Suprapubic skin (tissue), 4 donors: ENCODE measurements at regions not wholly inside any gene's neighbourhood (a gene's known extent, or its start where the extent isn't known, plus 50 kb on each side); places are given as distances from the start of the nearest gene placed in this dataset.
A peak's percentile ranks its signal among the peaks of the same experiment; 100 is the strongest.

Source experiments
- DNase-seq, 2 donors: peaks; one replicate each; pipeline ENCODE4 v3.0.0-alpha.2; 2019; ENCODE audit warnings: low spot score in 2 of 2
- H3K27ac ChIP-seq: fragments of 200-600 bp; sonication (generic); one replicate; pipeline ENCODE4 v1.5.1; 2019
- H3K27me3 ChIP-seq: fragments of 200-600 bp; sonication (generic); one replicate; pipeline ENCODE4 v1.5.1; 2019
- H3K36me3 ChIP-seq: fragments of 200-600 bp; sonication (generic); one replicate; pipeline ENCODE4 v1.5.1; 2019
- H3K4me1 ChIP-seq: fragments of 200-600 bp; sonication (generic); one replicate; pipeline ENCODE4 v1.5.1; 2019
- H3K4me3 ChIP-seq: fragments of 200-600 bp; sonication (generic); one replicate; pipeline ENCODE4 v1.5.1; 2019; ENCODE audit warnings: mild to moderate bottlenecking
- H3K9me3 ChIP-seq: fragments of 200-600 bp; sonication (generic); one replicate; pipeline ENCODE4 v1.5.1; 2019
- EP300 ChIP-seq: sonication (generic); formaldehyde crosslinking; IDR thresholded peaks from one replicate; pipeline ENCODE4 v1.6.1; 2017; ENCODE audit warnings: antibody characterized with exemption
- POLR2A ChIP-seq, 2 donors: fragments of 450-650 bp; IDR thresholded peaks; one replicate each; pipeline ENCODE4 v1.6.1; 2017; ENCODE audit warnings: antibody characterized with exemption in 2 of 2, mild to moderate bottlenecking in 2 of 2, moderate library complexity in 2 of 2
- POLR2AphosphoS5 ChIP-seq, 3 donors: sonication (generic); formaldehyde crosslinking; IDR thresholded peaks; one replicate each; pipeline ENCODE4 v1.6.1; 2017; ENCODE audit warnings: antibody characterized with exemption in 3 of 3
- WGBS: methylation state at CpG from one replicate; pipeline ENCODE4 v1.1.5; 2018; 5-methylcytosine and 5-hydroxymethylcytosine counted together
- TF ChIP-seq, protein P1 (sequence below), 2 donors: fragments of 200-600 bp in 1 of 2; fragments of 450-650 bp in 1 of 2; sonication (generic) in 1 of 2; IDR thresholded peaks; one replicate each; pipeline ENCODE4 v1.5.1; 2016 to 2019; ENCODE audit warnings: antibody characterized with exemption in 2 of 2, mild to moderate bottlenecking in 1 of 2, moderate library complexity in 1 of 2

DNA sequence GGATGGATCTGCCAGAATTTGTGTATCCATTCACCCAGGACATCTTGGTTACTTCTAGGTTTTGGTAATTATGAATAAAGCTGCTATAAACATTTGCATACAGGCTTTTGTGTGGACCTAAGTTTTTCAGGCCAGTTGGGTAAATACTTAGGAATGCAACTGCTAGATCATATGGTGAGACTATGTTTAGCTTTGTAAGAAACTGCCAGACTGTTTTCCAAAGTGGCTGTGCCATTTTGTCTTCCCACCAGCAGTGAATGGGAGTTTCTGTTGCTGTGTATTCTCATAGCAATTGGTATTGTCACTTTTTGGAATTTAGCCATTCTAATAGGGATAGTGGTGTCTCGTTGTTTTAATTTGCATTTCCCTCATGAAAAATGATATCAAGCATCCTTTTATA, 133.0 kb downstream of the KIF26A start:
- no peak overlapping the region for H3K4me3 ChIP-seq
- TF ChIP-seq, protein P1, sequence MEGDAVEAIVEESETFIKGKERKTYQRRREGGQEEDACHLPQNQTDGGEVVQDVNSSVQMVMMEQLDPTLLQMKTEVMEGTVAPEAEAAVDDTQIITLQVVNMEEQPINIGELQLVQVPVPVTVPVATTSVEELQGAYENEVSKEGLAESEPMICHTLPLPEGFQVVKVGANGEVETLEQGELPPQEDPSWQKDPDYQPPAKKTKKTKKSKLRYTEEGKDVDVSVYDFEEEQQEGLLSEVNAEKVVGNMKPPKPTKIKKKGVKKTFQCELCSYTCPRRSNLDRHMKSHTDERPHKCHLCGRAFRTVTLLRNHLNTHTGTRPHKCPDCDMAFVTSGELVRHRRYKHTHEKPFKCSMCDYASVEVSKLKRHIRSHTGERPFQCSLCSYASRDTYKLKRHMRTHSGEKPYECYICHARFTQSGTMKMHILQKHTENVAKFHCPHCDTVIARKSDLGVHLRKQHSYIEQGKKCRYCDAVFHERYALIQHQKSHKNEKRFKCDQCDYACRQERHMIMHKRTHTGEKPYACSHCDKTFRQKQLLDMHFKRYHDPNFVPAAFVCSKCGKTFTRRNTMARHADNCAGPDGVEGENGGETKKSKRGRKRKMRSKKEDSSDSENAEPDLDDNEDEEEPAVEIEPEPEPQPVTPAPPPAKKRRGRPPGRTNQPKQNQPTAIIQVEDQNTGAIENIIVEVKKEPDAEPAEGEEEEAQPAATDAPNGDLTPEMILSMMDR (IDR thresholded peaks at IDR 0.05): no peak
- TF ChIP-seq EP300 (no peak), POLR2AphosphoS5 (IDR thresholded peaks at IDR 0.05) (no peak), POLR2A (IDR thresholded peaks at IDR 0.05) (no peak)
- H3K36me3 ChIP-seq: no peaks in the 10 kb centered on the region
- H3K27ac ChIP-seq: no peak overlapping the region
- DNase-seq: no peak
- WGBS: 52% methylated on average over 1 of the region's 1 CpG
- H3K9me3 ChIP-seq: no peaks in the 10 kb centered on the region
- peaks cover 4% of the 10 kb centered on the region for H3K27me3 ChIP-seq
- H3K4me1 ChIP-seq: peaks cover 13% of the 10 kb centered on the region

DNA sequence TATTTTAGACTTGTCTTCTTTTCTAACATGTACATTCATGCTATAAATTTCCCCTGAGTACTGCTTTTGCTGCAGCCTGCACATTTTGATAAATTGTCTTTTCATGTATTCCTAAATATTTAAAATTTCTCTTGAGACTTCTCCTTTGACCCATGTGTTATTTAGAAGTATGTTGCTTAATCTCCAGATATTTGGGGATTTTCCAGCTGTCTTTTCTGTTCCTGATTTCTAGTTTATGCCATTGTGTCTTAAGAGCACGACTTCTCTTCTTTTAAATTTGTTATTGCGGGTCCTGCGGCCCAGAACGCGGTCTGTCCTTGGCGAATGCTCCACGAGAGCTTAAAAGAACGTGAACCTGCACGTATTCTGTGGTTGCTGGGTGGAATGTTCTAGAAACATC, 136.4 kb downstream of the KIF26A start:
- no peaks in the 10 kb centered on the region for H3K36me3 ChIP-seq
- no peak overlapping the region for H3K4me3 ChIP-seq
- TF ChIP-seq EP300: no peak
- TF ChIP-seq POLR2A (IDR thresholded peaks at IDR 0.05): no peak
- TF ChIP-seq, protein P1 (IDR thresholded peaks at IDR 0.05): no peak
- TF ChIP-seq POLR2AphosphoS5 (IDR thresholded peaks at IDR 0.05): no peak
- WGBS: 34% methylated on average over 9 of the region's 9 CpGs
- no peaks in the 10 kb centered on the region for H3K9me3 ChIP-seq
- H3K27ac ChIP-seq: peak overlapping the region; percentile 51
- H3K27me3 ChIP-seq: peaks cover 15% of the 10 kb centered on the region
- DNase-seq: no peak
- peaks cover 13% of the 10 kb centered on the region for H3K4me1 ChIP-seq

DNA sequence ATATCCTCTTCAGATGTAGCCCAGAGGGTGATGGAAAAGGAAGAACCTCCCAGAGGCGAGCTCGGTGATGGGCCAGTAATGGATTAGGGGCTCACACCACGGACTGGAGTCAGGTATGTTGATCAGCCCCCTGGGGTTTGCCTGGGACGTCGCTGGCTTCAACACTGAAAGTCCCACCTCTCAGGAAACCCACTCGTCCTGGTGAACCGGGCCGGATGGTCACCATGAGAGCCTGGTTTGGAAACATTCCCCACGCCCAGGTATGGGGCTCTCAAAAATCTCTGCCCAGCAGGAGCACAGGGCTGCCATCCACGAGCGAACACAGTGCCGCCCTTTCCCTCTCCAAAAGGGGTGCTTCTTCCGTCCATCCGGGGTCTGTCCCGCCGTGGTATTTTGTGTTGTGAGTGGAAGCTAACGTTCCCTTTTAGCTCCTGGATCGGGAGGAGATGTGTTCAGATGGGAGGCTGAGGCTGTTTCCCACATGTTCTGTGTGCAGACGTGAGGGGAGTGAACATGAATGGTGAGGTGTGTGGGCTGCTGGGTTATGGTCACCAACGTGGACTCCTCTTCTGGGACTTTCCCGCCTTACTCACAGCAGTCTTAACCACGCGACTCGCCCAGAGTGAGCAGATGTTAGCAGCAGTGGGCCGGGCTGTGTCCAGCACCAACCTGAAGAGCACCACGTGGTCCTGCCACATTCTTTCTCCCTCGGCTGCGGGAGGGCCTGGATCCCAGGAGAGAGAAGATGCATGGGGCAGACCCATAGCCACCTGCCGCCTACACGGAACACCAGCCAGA, 139.2 kb downstream of the KIF26A start:
- peak in 1 of 2 donors; percentile 54 for DNase-seq
- no peaks in the 10 kb centered on the region for H3K9me3 ChIP-seq
- H3K27me3 ChIP-seq: peaks cover 20% of the 10 kb centered on the region
- TF ChIP-seq POLR2AphosphoS5 (IDR thresholded peaks at IDR 0.05): no peak
- TF ChIP-seq, protein P1 (IDR thresholded peaks at IDR 0.05): no peak
- no peak for TF ChIP-seq EP300
- 84% methylated on average over 17 of the region's 30 CpGs for WGBS
- no peaks in the 10 kb centered on the region for H3K36me3 ChIP-seq
- no peak overlapping the region for H3K4me3 ChIP-seq
- H3K4me1 ChIP-seq: peaks cover 13% of the 10 kb centered on the region
- H3K27ac ChIP-seq: no peak overlapping the region

DNA sequence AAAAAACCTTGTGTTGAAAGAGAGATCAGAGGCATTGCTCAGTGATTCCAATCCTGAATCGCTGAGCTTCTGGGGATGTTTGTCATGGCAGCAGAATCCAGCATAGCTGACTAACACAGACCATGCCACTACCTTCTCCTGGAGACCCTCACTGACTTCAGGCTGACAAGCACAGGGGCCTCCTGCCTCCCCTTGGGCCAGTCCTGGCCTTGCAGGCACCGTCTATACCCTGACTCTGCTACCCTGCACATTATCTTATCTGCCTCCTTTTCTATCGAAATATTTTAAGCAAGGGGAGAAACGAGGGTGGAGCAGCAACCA, 139.8 kb downstream of the KIF26A start:
- 86% methylated on average over 4 of the region's 4 CpGs for WGBS

More for the DNA sequence above, 139.8 kb downstream of the KIF26A start:
- peaks cover 26% of the 10 kb centered on the region for H3K27me3 ChIP-seq
- no peaks in the 10 kb centered on the region for H3K9me3 ChIP-seq
- H3K4me3 ChIP-seq: no peak overlapping the region
- DNase-seq: no peak
- H3K27ac ChIP-seq: no peak overlapping the region
- TF ChIP-seq POLR2A (IDR thresholded peaks at IDR 0.05) (no peak), POLR2AphosphoS5 (IDR thresholded peaks at IDR 0.05) (no peak), EP300 (no peak)
- TF ChIP-seq, protein P1 (IDR thresholded peaks at IDR 0.05): no peak
- H3K36me3 ChIP-seq: no peaks in the 10 kb centered on the region
- H3K4me1 ChIP-seq: peaks cover 13% of the 10 kb centered on the region
